H9 (cell line): ENCODE measurements at regions not wholly inside any gene's neighbourhood (a gene's known extent, or its start where the extent isn't known, plus 50 kb on each side); places are given as distances from the start of the nearest gene placed in this dataset.

ENCODE experiments used
- DNase-seq: peaks from one replicate; pipeline ENCODE4 v3.0.0-alpha.2; 2017
- H2AFZ ChIP-seq: one replicate; pipeline ENCODE4 v1.6.1; 2013; ENCODE audit warnings: mild to moderate bottlenecking, low read length, control low read depth, moderate library complexity
- H2AK5ac ChIP-seq: 2 replicates; pipeline ENCODE4 v1.6.1; 2013; ENCODE audit warnings: low read length, control low read depth, mixed read lengths; ENCODE audit not compliant: insufficient read length
- H2BK120ac ChIP-seq: one replicate; pipeline ENCODE4 v1.6.1; 2013; ENCODE audit warnings: low read depth, mild to moderate bottlenecking, low read length, control low read depth, inconsistent platforms; ENCODE audit not compliant: poor library complexity, severe bottlenecking
- H2BK12ac ChIP-seq: 2 replicates; pipeline ENCODE4 v1.6.1; 2013; ENCODE audit warnings: low read length, control low read depth, mixed read lengths, low read depth; ENCODE audit not compliant: insufficient read length
- H2BK15ac ChIP-seq: 2 replicates; pipeline ENCODE4 v1.6.1; 2013; ENCODE audit warnings: low read depth, low read length, control low read depth
- H2BK20ac ChIP-seq: one replicate; pipeline ENCODE4 v1.6.1; 2013; ENCODE audit warnings: low read depth, mild to moderate bottlenecking, low read length, control low read depth, inconsistent platforms; ENCODE audit not compliant: poor library complexity, severe bottlenecking
- H2BK5ac ChIP-seq: 2 replicates; pipeline ENCODE4 v1.6.1; 2013; ENCODE audit warnings: low read length, control low read depth, mixed read lengths; ENCODE audit not compliant: insufficient read length
- H3K14ac ChIP-seq: 2 replicates; pipeline ENCODE4 v1.6.1; 2013; ENCODE audit warnings: low read length, control low read depth; ENCODE audit not compliant: insufficient read depth
- H3K18ac ChIP-seq: 2 replicates; pipeline ENCODE4 v1.6.1; 2013; ENCODE audit warnings: low read depth, mild to moderate bottlenecking, mixed read lengths, low read length, control low read depth; ENCODE audit not compliant: insufficient read length
- H3K23ac ChIP-seq: 2 replicates; pipeline ENCODE4 v1.6.1; 2013; ENCODE audit warnings: low read length, control low read depth, mixed read lengths, low read depth; ENCODE audit not compliant: insufficient read length
- H3K23me2 ChIP-seq: 2 replicates; pipeline ENCODE4 v1.6.1; 2013; ENCODE audit warnings: low read depth, mild to moderate bottlenecking, mixed read lengths, low read length, control low read depth; ENCODE audit not compliant: insufficient read length, poor library complexity, severe bottlenecking
- H3K27ac ChIP-seq: 2 replicates; pipeline ENCODE4 v1.5.1; 2013; ENCODE audit warnings: low read length, control low read depth, mixed read lengths, low read depth; ENCODE audit not compliant: insufficient read length
- H3K27me3 ChIP-seq: 2 replicates; pipeline ENCODE4 v1.6.1; 2013; ENCODE audit warnings: low read length, control low read depth, inconsistent platforms; ENCODE audit not compliant: insufficient read depth
- H3K4ac ChIP-seq: 2 replicates; pipeline ENCODE4 v1.6.1; 2013; ENCODE audit warnings: low read depth, mild to moderate bottlenecking, control low read depth, inconsistent platforms, low read length, moderate library complexity
- H3K4me1 ChIP-seq: 2 replicates; pipeline ENCODE4 v1.6.1; 2013; ENCODE audit warnings: low read length, control low read depth, inconsistent platforms; ENCODE audit not compliant: insufficient read depth
- H3K4me2 ChIP-seq: 2 replicates; pipeline ENCODE4 v1.6.1; 2013; ENCODE audit warnings: low read length, control low read depth, mixed read lengths; ENCODE audit not compliant: insufficient read length, insufficient read depth
- H3K56ac ChIP-seq: 2 replicates; pipeline ENCODE4 v1.6.1; 2013; ENCODE audit warnings: low read depth, mild to moderate bottlenecking, mixed read lengths, low read length, control low read depth; ENCODE audit not compliant: insufficient read length
- H3K79me1 ChIP-seq: 2 replicates; pipeline ENCODE4 v1.6.1; 2013; ENCODE audit warnings: low read depth, mild to moderate bottlenecking, moderate library complexity, low read length, control low read depth, inconsistent platforms; ENCODE audit not compliant: insufficient read depth, poor library complexity, severe bottlenecking
- H3K79me2 ChIP-seq: 2 replicates; pipeline ENCODE4 v1.6.1; 2013; ENCODE audit warnings: low read length, control low read depth, inconsistent platforms; ENCODE audit not compliant: insufficient read depth
- H3K9ac ChIP-seq: 2 replicates; pipeline ENCODE4 v1.6.1; 2013; ENCODE audit warnings: low read length, control low read depth, mixed read lengths; ENCODE audit not compliant: insufficient read length; ENCODE audit errors: extremely low read depth
- H3K9me3 ChIP-seq: one replicate; pipeline ENCODE4 v1.6.1; 2013; ENCODE audit warnings: low read depth, low read length, inconsistent platforms; ENCODE audit not compliant: control insufficient read depth
- H3T11ph ChIP-seq: one replicate; pipeline ENCODE4 v1.6.1; 2013; ENCODE audit warnings: mild to moderate bottlenecking, low read length, control low read depth, inconsistent platforms
- H4K20me1 ChIP-seq: one replicate; pipeline ENCODE4 v1.6.1; 2013; ENCODE audit not compliant: control insufficient read depth, insufficient read length, insufficient read depth
- H4K5ac ChIP-seq: 2 replicates; pipeline ENCODE4 v1.6.1; 2013; ENCODE audit warnings: low read depth, mild to moderate bottlenecking, mixed read lengths, low read length, control low read depth; ENCODE audit not compliant: insufficient read length
- H4K8ac ChIP-seq: replicated peaks from 2 replicates; pipeline ENCODE4 v1.6.1; 2013; ENCODE audit warnings: low read length, control low read depth, mixed read lengths, low read depth; ENCODE audit not compliant: insufficient read length
- H4K91ac ChIP-seq: 2 replicates; pipeline ENCODE4 v1.6.1; 2013; ENCODE audit warnings: low read depth, mild to moderate bottlenecking, moderate library complexity, mixed read lengths, low read length, control low read depth; ENCODE audit not compliant: insufficient read length
- H3K27ac Mint-ChIP-seq, 3 experiments: 2 replicates in 2 of 3; 3 replicates in 1 of 3; pipeline ENCODE4 v1.8.0; 2020 to 2021; ENCODE audit warnings: mixed read lengths in 3 of 3, mild to moderate bottlenecking in 1 of 3, moderate library complexity in 1 of 3
- H3K27me3 Mint-ChIP-seq: 2 replicates; pipeline ENCODE4 v1.8.0; 2021; ENCODE audit warnings: low read depth, mild to moderate bottlenecking, moderate library complexity, mixed read lengths
- H3K36me3 Mint-ChIP-seq, 3 experiments: 2 replicates in 2 of 3; 3 replicates in 1 of 3; pipeline ENCODE4 v1.8.0; 2020 to 2021; ENCODE audit warnings: low read depth in 3 of 3, mixed read lengths in 3 of 3; ENCODE audit not compliant: insufficient read depth in 1 of 3
- H3K4me1 Mint-ChIP-seq, 2 experiments: 2 replicates each; pipeline ENCODE4 v1.8.0; 2020; ENCODE audit warnings: mixed read lengths in 2 of 2
- H3K4me3 Mint-ChIP-seq, 2 experiments: 2 replicates in 1 of 2; 3 replicates in 1 of 2; pipeline ENCODE4 v1.8.0; 2020 to 2021; ENCODE audit warnings: mild to moderate bottlenecking in 2 of 2, mixed read lengths in 2 of 2, moderate library complexity in 1 of 2
- H3K9me3 Mint-ChIP-seq, 2 experiments: 2 replicates in 1 of 2; 3 replicates in 1 of 2; pipeline ENCODE4 v1.8.0; 2020; ENCODE audit warnings: mild to moderate bottlenecking in 2 of 2, mixed read lengths in 2 of 2, moderate library complexity in 1 of 2
- WGBS: extraction: QIAGEN DNeasy Blood & Tissue Kit; methylation state at CpG from one replicate; pipeline ENCODE4 v1.1.7; 2013; ENCODE audit warnings: missing lambda C conversion rate, low lambda C conversion rate, mixed read lengths; ENCODE audit not compliant: insufficient read length; ENCODE audit errors: extremely low coverage; 5-methylcytosine and 5-hydroxymethylcytosine counted together
- TF ChIP-seq, protein P1 (sequence below): fragments of 200-600 bp; sonication (generic); conservative IDR thresholded peaks from 3 replicates; pipeline ENCODE4 v1.8.0; 2021; ENCODE audit warnings: antibody characterized with exemption, mild to moderate bottlenecking

DNA sequence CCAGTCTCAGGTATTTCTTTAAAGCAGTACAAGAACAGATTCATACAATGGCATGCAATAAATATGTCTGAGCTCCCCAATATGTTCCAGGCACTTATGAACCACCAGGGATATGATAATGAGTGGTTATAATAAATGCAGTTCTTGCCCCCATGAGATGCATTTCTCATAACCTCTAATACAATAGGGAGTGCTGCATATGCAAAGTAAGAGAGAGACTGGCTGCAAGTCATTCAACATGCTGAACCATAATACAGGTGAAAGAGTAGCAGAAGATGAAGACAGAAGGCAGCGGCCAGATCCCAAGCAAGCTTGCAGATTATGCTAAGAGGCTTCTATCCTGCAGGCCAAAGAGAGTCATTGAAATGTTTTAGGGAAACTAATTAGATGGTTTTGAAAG lies 96.7 kb downstream of the CHD9NB start:
- H3K9me3 Mint-ChIP-seq = peaks cover 4 to 6% of the 10 kb centered on the region in 2 experiments; a peak in 2 of 5 replicates
- H2AFZ ChIP-seq = no peak overlapping the region

More for the DNA sequence above, 96.7 kb downstream of the CHD9NB start:
- Mint-ChIP-seq H3K27ac (0 out of 7 replicates have a peak overlapping the region, but pooled peaks of 1 of the 3 experiments have one; percentile 24), H3K4me1 (peaks cover 8% of the 10 kb centered on the region in 2 experiments; a peak in 2 of 4 replicates), H3K36me3 (no peaks in the 10 kb centered on the region; a peak in 1 of 7 replicates), H3K27me3 (no peaks in the 10 kb centered on the region), H3K4me3 (no peak overlapping the region)
- Histone ChIP-seq H2BK12ac (no peak overlapping the region), H3K27ac (no peak overlapping the region), H2AK5ac (no peak overlapping the region), H4K5ac (no peak overlapping the region), H3K23me2 (no peaks in the 10 kb centered on the region), H3K4me2 (no peak overlapping the region), H3K4me1 (no peaks in the 10 kb centered on the region), H3T11ph (no peak overlapping the region), H3K4ac (no peak overlapping the region), H2BK5ac (no peak overlapping the region), H3K18ac (no peak overlapping the region), H3K56ac (no peak overlapping the region), H3K23ac (no peak overlapping the region), H3K79me2 (no peaks in the 10 kb centered on the region), H2BK120ac (no peak overlapping the region), H3K9ac (no peak overlapping the region), H3K14ac (no peak overlapping the region), H3K9me3 (no peaks in the 10 kb centered on the region), H2BK15ac (no peak overlapping the region), H2BK20ac (no peak overlapping the region), H4K91ac (no peak overlapping the region), H4K8ac (no peak overlapping the region), H3K27me3 (no peaks in the 10 kb centered on the region), H3K79me1 (no peaks in the 10 kb centered on the region), H4K20me1 (no peaks in the 10 kb centered on the region)
- TF ChIP-seq, protein P1, sequence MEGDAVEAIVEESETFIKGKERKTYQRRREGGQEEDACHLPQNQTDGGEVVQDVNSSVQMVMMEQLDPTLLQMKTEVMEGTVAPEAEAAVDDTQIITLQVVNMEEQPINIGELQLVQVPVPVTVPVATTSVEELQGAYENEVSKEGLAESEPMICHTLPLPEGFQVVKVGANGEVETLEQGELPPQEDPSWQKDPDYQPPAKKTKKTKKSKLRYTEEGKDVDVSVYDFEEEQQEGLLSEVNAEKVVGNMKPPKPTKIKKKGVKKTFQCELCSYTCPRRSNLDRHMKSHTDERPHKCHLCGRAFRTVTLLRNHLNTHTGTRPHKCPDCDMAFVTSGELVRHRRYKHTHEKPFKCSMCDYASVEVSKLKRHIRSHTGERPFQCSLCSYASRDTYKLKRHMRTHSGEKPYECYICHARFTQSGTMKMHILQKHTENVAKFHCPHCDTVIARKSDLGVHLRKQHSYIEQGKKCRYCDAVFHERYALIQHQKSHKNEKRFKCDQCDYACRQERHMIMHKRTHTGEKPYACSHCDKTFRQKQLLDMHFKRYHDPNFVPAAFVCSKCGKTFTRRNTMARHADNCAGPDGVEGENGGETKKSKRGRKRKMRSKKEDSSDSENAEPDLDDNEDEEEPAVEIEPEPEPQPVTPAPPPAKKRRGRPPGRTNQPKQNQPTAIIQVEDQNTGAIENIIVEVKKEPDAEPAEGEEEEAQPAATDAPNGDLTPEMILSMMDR = no peak
- no CpG with 5 or more reads among the region's 1 CpG for WGBS
- DNase-seq = no peak
